GM19023 (cell line): ENCODE measurements at regions not wholly inside any gene's neighbourhood (a gene's known extent, or its start where the extent isn't known, plus 50 kb on each side); places are given as distances from the start of the nearest gene placed in this dataset.
A peak's percentile ranks its signal among the peaks of the same experiment; 100 is the strongest.
"Not testable (repeated sequence)": the region's sequence is repeated elsewhere in the genome, so short reads cannot be mapped to it uniquely, and the experiment has no call there.

Experiments used
- ATAC-seq: cut with Tn5 transposase; IDR thresholded peaks from one replicate; pipeline ENCODE4 v1.9.1; 2021; ENCODE audit warnings: mild to moderate bottlenecking, moderate library complexity; ENCODE audit not compliant: unreplicated experiment

- ATAC-seq, result no peak
These were observed 601.4 kb upstream of the ACTRT1 start for GRCh38 chrX:128653524-128654060.

- ATAC-seq, result no peak
These were observed 598.1 kb upstream of the ACTRT1 start for GRCh38 chrX:128650326-128650725.

- no peak for ATAC-seq
These were observed 582.6 kb upstream of the ACTRT1 start for GRCh38 chrX:128634754-128635153.

GRCh38 chrX:128623361-128623760, 571.2 kb upstream of the ACTRT1 start:
- ATAC-seq, result no peak

GRCh38 chrX:128622296-128622695, 570.1 kb upstream of the ACTRT1 start:
- ATAC-seq, result no peak

- no peak for ATAC-seq
These were observed 567.3 kb upstream of the ACTRT1 start for GRCh38 chrX:128619490-128619889.

GRCh38 chrX:128616933-128617332, 564.7 kb upstream of the ACTRT1 start:
- ATAC-seq, result no peak

- ATAC-seq, result not testable (repeated sequence)
These were observed 554.6 kb upstream of the ACTRT1 start for GRCh38 chrX:128606817-128607216.

GRCh38 chrX:128606357-128606756, 554.2 kb upstream of the ACTRT1 start:
- ATAC-seq, result not testable (repeated sequence)

- ATAC-seq, result no peak
These were observed 549.5 kb upstream of the ACTRT1 start for GRCh38 chrX:128601706-128602105.

GRCh38 chrX:128599632-128600031, 547.4 kb upstream of the ACTRT1 start:
- ATAC-seq, result no peak

- no peak for ATAC-seq
These were observed 529.8 kb upstream of the ACTRT1 start for GRCh38 chrX:128582036-128582435.

GRCh38 chrX:128581615-128582014, 529.4 kb upstream of the ACTRT1 start:
- ATAC-seq, result no peak

GRCh38 chrX:128543114-128543513, 490.9 kb upstream of the ACTRT1 start:
- no peak for ATAC-seq

GRCh38 chrX:128518508-128518907, 466.3 kb upstream of the ACTRT1 start:
- peak; percentile 52 for ATAC-seq

- no peak for ATAC-seq
These were observed 465.5 kb upstream of the ACTRT1 start for GRCh38 chrX:128517691-128518090.

GRCh38 chrX:128504496-128504895, 452.3 kb upstream of the ACTRT1 start:
- ATAC-seq, result no peak

- ATAC-seq, result no peak
These were observed 411.9 kb upstream of the ACTRT1 start for GRCh38 chrX:128464116-128464515.

GRCh38 chrX:128460835-128461234, 408.6 kb upstream of the ACTRT1 start:
- no peak for ATAC-seq

- ATAC-seq, result no peak
These were observed 406.7 kb upstream of the ACTRT1 start for GRCh38 chrX:128458888-128459287.

- no peak for ATAC-seq
These were observed 405.5 kb upstream of the ACTRT1 start for GRCh38 chrX:128457674-128458073.

- no peak for ATAC-seq
These were observed 387.0 kb upstream of the ACTRT1 start for GRCh38 chrX:128439159-128439558.

- ATAC-seq, result no peak
These were observed 385.9 kb upstream of the ACTRT1 start for GRCh38 chrX:128438082-128438481.
